ENCODE measurements at regions not wholly inside any gene's neighbourhood (a gene's known extent, or its start where the extent isn't known, plus 50 kb on each side); places are given as distances from the start of the nearest gene placed in this dataset.

GRCh38 chr5:4182144-4182543, 586.5 kb downstream of the IRX1 start:
- no peak for TF ChIP-seq CTCF (IDR thresholded peaks at IDR 0.05)
- TF ChIP-seq POLR2AphosphoS5 (IDR thresholded peaks at IDR 0.05): no peak
- TF ChIP-seq POLR2A (IDR thresholded peaks at IDR 0.05): no peak
